Upper lobe of left lung (tissue), 4 donors: ENCODE measurements at regions not wholly inside any gene's neighbourhood (a gene's known extent, or its start where the extent isn't known, plus 50 kb on each side); places are given as distances from the start of the nearest gene placed in this dataset.

Experiments used
- EP300 ChIP-seq, 4 donors: sonication (generic); formaldehyde crosslinking; IDR thresholded peaks; one replicate each; pipeline ENCODE4 v1.5.1; 2017; ENCODE audit warnings: antibody characterized with exemption in 4 of 4, control low read depth in 2 of 4
- POLR2A ChIP-seq, 4 donors: fragments of 450-650 bp; IDR thresholded peaks; one replicate each; pipeline ENCODE4 v1.5.1; 2016 to 2017; ENCODE audit warnings: antibody characterized with exemption in 4 of 4, mild to moderate bottlenecking in 2 of 4
- TF ChIP-seq, protein P1 (sequence below), 6 experiments: fragments of 450-650 bp in 4 of 6; fragments of 200-600 bp in 2 of 6; sonication (generic) in 2 of 6; IDR thresholded peaks; one replicate each; pipeline ENCODE4 v1.5.1; 2016 to 2019; ENCODE audit warnings: antibody characterized with exemption in 6 of 6

DNA sequence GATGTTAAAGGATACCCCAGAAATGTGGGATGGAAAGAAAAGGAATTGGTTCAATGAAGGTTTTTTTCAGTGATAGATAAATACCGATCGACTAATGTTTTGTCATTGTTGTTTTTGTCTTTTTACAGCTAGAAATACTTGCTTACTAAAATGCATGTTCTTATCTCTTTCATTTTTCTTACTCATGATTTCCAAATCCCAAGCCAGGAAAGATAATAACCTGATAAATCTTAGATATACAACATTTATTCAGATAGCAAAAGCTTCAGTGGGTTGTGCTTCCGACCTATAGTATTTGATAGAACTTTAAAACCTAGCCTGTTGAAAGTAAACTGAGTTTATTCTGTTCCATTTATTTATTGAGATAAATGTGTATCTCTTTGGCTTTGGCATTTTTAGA, 187.5 kb downstream of the EDN1 start:
- TF ChIP-seq, protein P1, sequence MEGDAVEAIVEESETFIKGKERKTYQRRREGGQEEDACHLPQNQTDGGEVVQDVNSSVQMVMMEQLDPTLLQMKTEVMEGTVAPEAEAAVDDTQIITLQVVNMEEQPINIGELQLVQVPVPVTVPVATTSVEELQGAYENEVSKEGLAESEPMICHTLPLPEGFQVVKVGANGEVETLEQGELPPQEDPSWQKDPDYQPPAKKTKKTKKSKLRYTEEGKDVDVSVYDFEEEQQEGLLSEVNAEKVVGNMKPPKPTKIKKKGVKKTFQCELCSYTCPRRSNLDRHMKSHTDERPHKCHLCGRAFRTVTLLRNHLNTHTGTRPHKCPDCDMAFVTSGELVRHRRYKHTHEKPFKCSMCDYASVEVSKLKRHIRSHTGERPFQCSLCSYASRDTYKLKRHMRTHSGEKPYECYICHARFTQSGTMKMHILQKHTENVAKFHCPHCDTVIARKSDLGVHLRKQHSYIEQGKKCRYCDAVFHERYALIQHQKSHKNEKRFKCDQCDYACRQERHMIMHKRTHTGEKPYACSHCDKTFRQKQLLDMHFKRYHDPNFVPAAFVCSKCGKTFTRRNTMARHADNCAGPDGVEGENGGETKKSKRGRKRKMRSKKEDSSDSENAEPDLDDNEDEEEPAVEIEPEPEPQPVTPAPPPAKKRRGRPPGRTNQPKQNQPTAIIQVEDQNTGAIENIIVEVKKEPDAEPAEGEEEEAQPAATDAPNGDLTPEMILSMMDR (IDR thresholded peaks at IDR 0.05) = no peak
- TF ChIP-seq POLR2A (IDR thresholded peaks at IDR 0.05) = no peak
- TF ChIP-seq EP300 (IDR thresholded peaks at IDR 0.05) = no peak
